HG02642 (cell line): ENCODE measurements at regions not wholly inside any gene's neighbourhood (a gene's known extent, or its start where the extent isn't known, plus 50 kb on each side); places are given as distances from the start of the nearest gene placed in this dataset.
"Not testable (repeated sequence)": the region's sequence is repeated elsewhere in the genome, so short reads cannot be mapped to it uniquely, and the experiment has no call there.

Source experiments
- ATAC-seq: cut with Tn5 transposase; IDR thresholded peaks from one replicate; pipeline ENCODE4 v1.9.1; 2021; ENCODE audit warnings: mild to moderate bottlenecking; ENCODE audit not compliant: unreplicated experiment, poor library complexity

DNA sequence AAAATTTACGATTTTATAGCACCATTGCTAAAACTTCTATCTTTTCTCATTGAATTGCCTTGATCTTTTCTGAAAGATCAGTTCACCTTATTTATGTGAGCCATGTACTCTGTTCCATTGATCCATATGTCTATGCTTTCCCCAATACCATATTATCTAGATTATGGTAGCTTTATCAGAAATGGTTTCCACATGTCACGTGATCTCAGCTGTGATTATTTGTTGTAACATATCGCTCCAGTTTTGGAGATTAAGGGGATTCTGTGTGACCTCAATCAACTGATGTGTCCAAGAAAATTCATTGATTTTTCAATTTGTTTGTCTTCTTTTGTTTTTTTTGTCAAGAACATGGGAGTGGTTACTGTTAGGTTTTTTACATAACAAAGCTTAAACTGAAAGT, 1114.5 kb upstream of the ATXN8OS start:
- no peak for ATAC-seq

DNA sequence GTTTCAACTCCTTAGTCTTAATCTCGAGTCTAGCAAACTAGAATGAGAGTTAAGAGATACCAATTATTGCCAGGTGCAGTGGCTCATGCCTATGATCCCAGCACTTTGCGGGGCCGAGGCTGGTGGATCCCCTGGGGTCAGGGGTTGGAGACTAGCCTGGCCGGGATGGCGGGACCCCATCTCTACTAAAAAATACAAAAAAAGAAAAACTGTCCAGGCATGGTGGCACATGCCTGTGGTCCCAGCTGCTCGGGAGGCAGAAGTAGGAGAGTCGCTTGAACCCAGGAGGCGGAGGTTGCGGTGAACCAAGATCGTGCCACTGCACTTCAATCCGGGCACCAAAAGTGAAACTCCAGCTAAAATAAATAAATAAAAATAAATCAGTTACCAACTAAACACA, 1119.5 kb upstream of the ATXN8OS start:
- no peak for ATAC-seq

- no peak for ATAC-seq
Measured at GRCh38 chr13:68987585-68987984, 1120.0 kb upstream of the ATXN8OS start.

DNA sequence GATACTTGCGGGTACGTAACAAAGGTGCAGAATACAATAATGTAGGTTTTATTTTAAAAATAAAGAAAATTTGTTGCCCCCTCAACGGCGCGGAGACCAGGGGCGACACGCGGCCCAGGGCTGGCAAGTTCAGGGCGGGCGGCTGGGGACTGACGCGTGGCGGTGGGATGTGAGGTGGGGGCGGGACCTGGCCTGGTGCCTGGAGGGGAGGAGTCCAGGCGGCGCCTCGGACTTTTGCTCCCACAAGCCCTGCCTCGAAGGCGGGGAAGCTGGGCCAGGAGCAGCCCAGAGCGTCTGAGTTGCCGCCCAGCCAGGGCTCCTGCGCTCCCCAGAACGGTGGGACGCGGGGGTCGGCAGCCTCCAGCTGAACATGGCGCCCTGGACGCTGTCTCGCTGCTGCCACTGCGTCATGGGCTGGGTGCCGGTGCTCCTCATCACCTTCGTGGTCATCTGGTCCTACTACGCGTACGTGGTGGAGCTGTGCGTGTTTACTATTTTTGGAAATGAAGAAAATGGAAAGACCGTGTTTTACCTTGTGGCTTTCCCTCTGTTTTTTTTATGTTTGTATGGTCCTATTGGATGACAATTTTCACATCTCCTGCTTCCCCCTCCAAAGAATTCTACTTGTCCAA, 1122.8 kb upstream of the ATXN8OS start:
- ATAC-seq: no peak

DNA sequence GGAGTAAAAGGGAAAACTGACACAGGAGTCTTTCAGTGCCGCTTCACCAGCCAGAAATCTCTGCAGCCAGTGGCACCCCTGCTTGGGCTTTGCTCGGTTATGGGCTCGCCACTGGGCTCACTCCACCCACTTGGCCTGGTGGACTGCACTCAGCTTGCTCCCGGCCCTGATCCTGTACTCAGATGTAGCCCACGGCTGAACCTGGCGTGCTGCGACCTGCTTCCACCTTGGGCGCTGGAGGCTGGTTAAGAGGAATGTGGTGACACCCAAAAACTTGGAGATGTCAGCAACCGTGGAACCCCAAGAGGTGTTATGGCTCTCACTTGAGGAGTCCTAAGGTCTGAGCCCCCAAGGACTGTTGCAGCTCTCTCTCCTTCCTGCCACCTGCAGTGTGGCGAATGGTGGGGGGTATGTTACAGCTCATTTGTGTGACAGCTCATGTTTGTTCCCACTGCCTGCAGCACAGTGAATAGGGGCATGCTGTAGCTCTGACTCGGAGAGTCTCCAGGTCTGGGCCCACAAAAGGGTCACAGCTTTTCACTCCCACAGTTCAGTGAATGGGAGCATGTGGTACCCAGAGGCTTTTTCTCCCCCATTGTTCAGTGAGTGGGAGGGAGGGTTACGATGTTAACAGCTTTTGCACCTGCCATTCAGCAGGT, 1124.5 kb upstream of the ATXN8OS start:
- no peak for ATAC-seq

GRCh38 chr13:68976287-68976686, 1131.3 kb upstream of the ATXN8OS start:
- ATAC-seq: no peak

DNA sequence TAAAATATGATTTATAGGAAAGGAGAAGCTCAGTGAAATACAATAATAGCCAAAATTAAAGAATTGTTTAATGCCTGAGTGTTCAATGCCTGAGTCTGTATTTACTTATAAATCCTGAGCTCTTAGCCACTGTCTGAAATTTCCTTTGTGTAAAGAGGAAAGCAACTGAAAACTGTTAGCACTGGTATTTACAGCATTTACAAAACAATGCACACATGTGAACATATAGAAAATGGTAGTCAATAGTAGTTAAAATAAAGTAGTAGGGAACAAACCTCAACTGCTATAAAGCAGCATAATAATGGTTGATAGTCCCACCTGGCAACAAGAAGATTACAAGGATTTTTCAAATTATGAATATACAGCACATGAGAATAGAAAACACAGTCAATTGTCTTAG, 1137.1 kb upstream of the ATXN8OS start:
- no peak for ATAC-seq

DNA sequence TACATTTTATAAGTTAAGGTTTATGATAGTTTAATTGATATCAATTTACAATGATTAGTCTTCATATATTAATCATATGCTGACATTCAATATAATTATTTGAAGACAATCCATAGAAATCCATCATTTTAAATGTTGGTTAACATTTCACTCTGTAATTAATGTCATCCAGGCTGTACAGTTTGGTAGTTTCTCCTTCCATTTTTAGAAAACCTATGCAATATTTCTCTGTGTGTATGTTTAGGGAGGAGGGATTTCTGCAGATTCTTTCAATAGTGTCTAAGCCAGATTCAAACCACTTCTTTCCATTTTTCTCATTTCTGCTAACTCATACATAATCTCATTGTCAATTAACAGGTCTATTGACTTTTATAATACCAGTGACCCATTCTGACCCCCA, 1159.0 kb upstream of the ATXN8OS start:
- no peak for ATAC-seq

DNA sequence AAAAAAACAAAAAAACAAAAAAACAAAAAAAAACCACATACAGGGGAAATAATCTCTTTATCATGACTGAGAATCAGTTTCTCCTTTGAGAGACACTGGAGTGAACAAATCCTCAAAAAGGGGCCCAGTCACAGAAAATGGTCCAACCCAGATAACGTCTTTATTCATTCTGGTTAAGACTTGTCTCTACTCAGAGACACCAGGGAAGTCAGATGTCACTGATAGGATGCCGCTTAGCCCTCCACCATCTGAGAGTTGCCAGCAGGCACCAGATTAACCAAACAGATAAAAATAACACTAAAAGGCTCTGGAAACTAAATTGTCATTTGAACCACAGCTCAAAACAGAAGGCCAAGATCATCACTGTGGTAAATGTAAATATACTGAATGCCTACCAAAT, 1163.4 kb upstream of the ATXN8OS start:
- no peak for ATAC-seq

GRCh38 chr13:68940049-68940448, 1167.6 kb upstream of the ATXN8OS start:
- no peak for ATAC-seq

GRCh38 chr13:68938639-68939038, 1169.0 kb upstream of the ATXN8OS start:
- no peak for ATAC-seq

GRCh38 chr13:68929075-68929745, 1178.4 kb upstream of the ATXN8OS start:
- ATAC-seq: no peak

- ATAC-seq: no peak
Measured at GRCh38 chr13:68927387-68928026, 1180.1 kb upstream of the ATXN8OS start.

GRCh38 chr13:68923995-68924394, 1183.6 kb upstream of the ATXN8OS start:
- ATAC-seq: no peak

GRCh38 chr13:68908879-68909278, 1198.7 kb upstream of the ATXN8OS start:
- no peak for ATAC-seq

GRCh38 chr13:68905186-68905585, 1202.4 kb upstream of the ATXN8OS start:
- no peak for ATAC-seq

- ATAC-seq: no peak
Measured at GRCh38 chr13:68897331-68897928, 1210.2 kb upstream of the ATXN8OS start.

GRCh38 chr13:68895696-68896095, 1211.9 kb upstream of the ATXN8OS start:
- no peak for ATAC-seq

- not testable (repeated sequence) for ATAC-seq
Measured at GRCh38 chr13:68893721-68894120, 1213.9 kb upstream of the ATXN8OS start.

DNA sequence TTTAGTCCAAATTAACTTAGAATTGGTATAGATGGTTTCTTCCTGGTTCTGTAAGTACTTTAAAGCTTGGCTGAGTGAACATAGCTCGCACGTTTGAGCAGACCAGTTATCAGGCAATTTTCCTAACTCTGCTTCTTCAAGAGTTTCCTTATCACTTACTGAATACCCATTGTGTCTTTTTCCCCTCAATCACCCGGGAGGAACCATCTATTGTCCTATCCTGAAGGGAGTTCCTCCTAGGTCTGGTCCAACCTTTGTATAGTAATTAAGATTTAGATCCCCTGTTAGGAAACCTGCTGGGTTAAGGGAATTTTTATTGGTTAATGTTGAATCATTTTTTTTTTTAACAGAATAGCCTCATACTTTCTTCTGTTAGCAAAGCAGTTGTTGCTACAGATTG, 1215.0 kb upstream of the ATXN8OS start:
- not testable (repeated sequence) for ATAC-seq

DNA sequence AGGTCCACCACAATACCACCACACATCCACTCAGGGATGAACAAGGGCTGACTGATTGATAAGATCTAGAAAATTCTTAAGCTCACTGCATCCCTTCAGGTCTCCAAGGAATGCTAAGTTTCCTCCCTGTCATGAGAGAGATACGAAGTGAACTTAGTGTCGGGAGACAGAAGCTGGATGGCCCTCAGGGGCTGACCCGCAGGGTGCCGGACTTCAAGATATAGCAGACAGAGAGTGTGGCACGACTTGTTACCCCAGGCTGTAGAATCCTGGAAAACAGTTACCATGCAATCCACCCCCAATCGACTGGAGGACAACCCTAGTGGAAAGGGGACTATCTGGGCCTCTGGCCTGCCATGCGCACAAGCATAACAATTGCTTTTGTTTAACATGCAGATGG, 1217.5 kb upstream of the ATXN8OS start:
- ATAC-seq: not testable (repeated sequence)
